Aorta (tissue), 5 donors: ENCODE measurements at regions not wholly inside any gene's neighbourhood (a gene's known extent, or its start where the extent isn't known, plus 50 kb on each side); places are given as distances from the start of the nearest gene placed in this dataset.

Experiments
- ATAC-seq: fragments of 200-7000 bp; cut with Tn5 transposase; one replicate; pipeline ENCODE4 v1.9.1; 2022; ENCODE audit warnings: moderate library complexity; ENCODE audit not compliant: low FRiP score
- DNase-seq, 2 donors: peaks; one replicate each; pipeline ENCODE4 v3.0.0-alpha.2; 2020
- H3K27ac ChIP-seq, 2 donors: one replicate each; pipeline ENCODE4 v1.5.1; 2013; ENCODE audit warnings: low read length in 2 of 2, mild to moderate bottlenecking in 2 of 2, moderate library complexity in 2 of 2, control low read depth in 1 of 2, inconsistent platforms in 1 of 2, low read depth in 1 of 2
- H3K27me3 ChIP-seq, 2 donors: one replicate each; pipeline ENCODE4 v1.6.1; 2013; ENCODE audit warnings: control low read depth in 1 of 2, low read length in 1 of 2, mild to moderate bottlenecking in 1 of 2, moderate library complexity in 1 of 2; ENCODE audit not compliant: insufficient read depth in 2 of 2, control insufficient read depth in 1 of 2
- H3K36me3 ChIP-seq, 2 donors: one replicate each; pipeline ENCODE4 v1.6.1; 2013; ENCODE audit warnings: control low read depth in 1 of 2, low read length in 1 of 2, mild to moderate bottlenecking in 1 of 2; ENCODE audit not compliant: insufficient read depth in 2 of 2, control insufficient read depth in 1 of 2
- H3K4me1 ChIP-seq, 2 donors: one replicate each; pipeline ENCODE4 v1.6.1; 2013; ENCODE audit warnings: low read length in 2 of 2, control low read depth in 1 of 2, mild to moderate bottlenecking in 1 of 2, moderate library complexity in 1 of 2; ENCODE audit not compliant: insufficient read depth in 2 of 2, control insufficient read depth in 1 of 2
- H3K4me3 ChIP-seq, 2 donors: one replicate each; pipeline ENCODE4 v1.5.1; 2013; ENCODE audit warnings: low read length in 2 of 2, control low read depth in 1 of 2, mild to moderate bottlenecking in 1 of 2
- H3K9me3 ChIP-seq: one replicate; pipeline ENCODE4 v1.6.1; 2013; ENCODE audit warnings: mild to moderate bottlenecking, low read length; ENCODE audit not compliant: control insufficient read depth
- WGBS, 2 donors: extraction: QIAGEN DNeasy Blood & Tissue Kit; methylation state at CpG; one replicate each; pipeline ENCODE4 v1.1.7; 2013; 5-methylcytosine and 5-hydroxymethylcytosine counted together
- intact Hi-C, 2 donors: fragments of 100-400 bp; cut with DNase I; formaldehyde crosslinking; loops; one replicate each; pipeline versions ENCODE4 v1.14.2 to v1.15.0; 2022
- donor health status: healthy with polysubstance abuse.
- donor health status: Bipolar disorder and iron deficiency.
- donor health status: DM: no; HTN: no; CAD: no.
- donor health status: DM: no; HTN: no; CAD: no.
- donor health status: DM: yes; HTN: yes; CAD: no.

DNA sequence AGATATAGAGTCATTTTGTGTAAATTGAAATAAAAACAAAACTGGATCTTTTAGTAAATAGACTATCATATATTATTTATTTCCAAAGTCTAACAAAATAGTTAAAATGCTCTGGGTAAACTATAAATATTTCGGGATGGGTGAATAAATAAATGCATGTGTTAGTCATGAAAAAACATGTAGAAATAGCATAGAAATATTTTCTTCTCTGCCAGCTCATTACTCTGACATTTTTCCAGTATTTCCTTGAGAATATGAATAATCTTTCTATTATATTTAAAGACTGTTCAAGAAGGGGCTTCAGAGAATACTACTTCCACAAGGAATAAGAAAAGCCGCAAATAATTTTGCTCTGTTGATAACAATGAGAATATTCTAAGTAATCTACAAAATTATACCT lies 880.4 kb downstream of the TRIB2 start:
- H3K36me3 ChIP-seq: no peaks in the 10 kb centered on the region
- no peaks in the 10 kb centered on the region for H3K4me1 ChIP-seq
- H3K9me3 ChIP-seq: no peaks in the 10 kb centered on the region
- H3K27me3 ChIP-seq: no peaks in the 10 kb centered on the region
- ATAC-seq: no peak
- intact Hi-C loops: no loop called here
- DNase-seq: no peak
- WGBS, 2 donors: 56 to 65% methylated on average over 2 of the region's 2 CpGs
- H3K4me3 ChIP-seq: no peak overlapping the region
- no peak overlapping the region for H3K27ac ChIP-seq

DNA sequence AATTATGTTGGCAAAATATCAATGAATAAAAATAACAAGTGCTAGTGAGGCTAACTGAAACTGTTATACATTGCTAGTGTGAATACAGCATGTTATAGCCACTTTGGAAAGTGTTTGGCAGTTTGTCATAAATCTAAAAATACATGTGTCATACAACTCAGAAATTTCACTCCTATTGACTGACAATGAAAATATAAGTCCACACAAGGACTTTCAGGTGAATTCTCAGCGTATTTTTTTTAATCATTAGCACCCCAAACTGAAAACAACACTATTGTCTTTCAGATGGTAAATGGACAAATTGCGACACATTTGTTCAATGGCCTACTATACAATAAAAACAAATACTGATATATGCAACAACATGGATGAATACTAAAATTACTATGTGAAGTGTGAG lies 884.8 kb downstream of the TRIB2 start:
- intact Hi-C loops: no loop called here
- Histone ChIP-seq H3K27me3 (no peaks in the 10 kb centered on the region), H3K36me3 (no peaks in the 10 kb centered on the region), H3K9me3 (no peaks in the 10 kb centered on the region), H3K27ac (no peak overlapping the region), H3K4me3 (no peak overlapping the region), H3K4me1 (no peaks in the 10 kb centered on the region)
- ATAC-seq (no peak), DNase-seq (no peak)
- 70 to 71% methylated on average over 2 of the region's 2 CpGs for WGBS, 2 donors

DNA sequence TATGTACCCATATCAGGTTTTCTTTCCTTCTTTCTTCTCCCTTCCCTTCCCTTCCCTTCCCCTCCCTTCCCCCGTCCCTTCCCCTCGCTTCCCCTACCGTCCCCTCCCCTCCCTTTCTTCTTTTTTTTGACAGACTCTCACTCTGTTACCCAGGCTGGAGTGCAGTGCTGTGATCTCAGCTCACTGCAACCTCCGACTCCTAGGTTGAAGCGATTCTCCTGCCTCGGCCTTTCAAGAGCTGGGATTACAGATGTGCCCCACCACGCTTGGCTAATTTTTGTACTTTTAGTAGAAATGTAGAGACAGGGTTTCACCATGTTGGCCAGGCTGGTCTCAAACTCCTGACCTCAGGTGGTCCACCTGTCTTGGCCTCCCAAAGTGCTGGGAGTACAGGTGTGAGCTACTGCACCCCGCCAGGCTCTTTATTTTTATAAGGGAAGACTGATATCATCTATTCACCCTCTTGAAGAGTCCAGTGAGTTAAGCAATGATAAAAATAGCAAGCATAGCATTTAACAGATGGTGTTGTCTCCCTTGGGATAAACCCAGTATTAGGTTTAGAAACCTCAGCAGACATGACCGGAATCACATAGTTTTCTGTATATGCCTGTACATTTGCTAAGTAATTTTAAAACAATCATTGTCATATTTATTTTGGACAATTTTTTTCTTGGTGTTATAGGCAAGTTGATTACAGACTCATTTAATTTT lies 888.4 kb downstream of the TRIB2 start:
- Histone ChIP-seq H3K27ac (no peak overlapping the region), H3K27me3 (no peaks in the 10 kb centered on the region), H3K4me3 (no peak overlapping the region), H3K9me3 (no peaks in the 10 kb centered on the region), H3K4me1 (no peaks in the 10 kb centered on the region), H3K36me3 (no peaks in the 10 kb centered on the region)
- 61 to 62% methylated on average over 9 of the region's 9 CpGs for whole genome bisulfite sequencing, 2 donors
- intact Hi-C loops: no loop called here
- ATAC-seq: no peak
- no peak for DNase-seq

DNA sequence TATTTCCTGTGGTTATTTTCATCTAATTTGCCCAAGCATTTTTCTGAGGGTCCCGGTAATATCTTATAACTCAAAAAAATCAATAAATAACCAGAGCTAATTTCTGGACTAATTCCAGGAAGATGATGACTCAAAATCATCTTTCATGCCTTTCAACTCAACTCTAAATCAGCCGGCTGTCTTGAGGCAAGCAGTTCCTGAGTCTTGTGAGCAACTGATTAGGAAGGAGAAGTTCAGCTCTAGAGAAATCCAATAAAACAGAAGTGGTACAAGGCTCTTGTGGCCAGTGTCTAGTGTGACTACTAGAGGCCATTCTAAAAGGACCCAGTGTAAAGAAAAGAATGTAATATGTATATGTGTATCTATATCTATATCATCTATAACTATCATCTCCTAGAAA lies 890.4 kb downstream of the TRIB2 start:
- ATAC-seq (no peak), DNase-seq (no peak)
- intact Hi-C loops: no loop called here
- 53 to 62% methylated on average over 2 of the region's 2 CpGs for WGBS, 2 donors
- H3K27me3 ChIP-seq: no peaks in the 10 kb centered on the region
- no peak overlapping the region for H3K4me3 ChIP-seq
- no peaks in the 10 kb centered on the region for H3K36me3 ChIP-seq
- no peaks in the 10 kb centered on the region for H3K9me3 ChIP-seq
- H3K4me1 ChIP-seq: no peaks in the 10 kb centered on the region
- no peak overlapping the region for H3K27ac ChIP-seq

DNA sequence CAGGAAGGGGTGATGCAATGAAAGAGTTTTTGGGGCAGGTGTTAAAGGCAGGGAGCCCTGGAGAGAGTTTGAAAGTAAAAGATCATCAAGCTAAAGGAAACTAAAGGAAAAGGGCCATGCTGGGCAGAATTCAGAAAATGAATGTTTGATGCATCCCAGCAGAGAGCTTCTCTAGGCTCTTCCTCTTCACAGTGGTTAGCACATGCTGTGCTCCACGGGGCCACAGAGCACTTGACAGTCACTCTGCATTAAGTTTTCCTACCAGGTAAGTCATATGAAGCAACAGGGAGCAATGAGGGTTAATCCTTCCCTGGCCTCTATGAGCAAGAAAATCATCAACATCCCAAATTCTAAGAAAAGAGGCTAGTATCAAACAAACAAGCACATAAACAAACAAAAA lies 895.2 kb downstream of the TRIB2 start:
- DNase-seq (no peak), ATAC-seq (no peak)
- H3K4me3 ChIP-seq: no peak overlapping the region
- no peaks in the 10 kb centered on the region for H3K27me3 ChIP-seq
- no peaks in the 10 kb centered on the region for H3K36me3 ChIP-seq
- intact Hi-C loops: no loop called here
- no peaks in the 10 kb centered on the region for H3K4me1 ChIP-seq
- 0 to 4% methylated on average over 1 of the region's 1 CpG for WGBS, 2 donors
- H3K27ac ChIP-seq: no peak overlapping the region
- H3K9me3 ChIP-seq: no peaks in the 10 kb centered on the region

DNA sequence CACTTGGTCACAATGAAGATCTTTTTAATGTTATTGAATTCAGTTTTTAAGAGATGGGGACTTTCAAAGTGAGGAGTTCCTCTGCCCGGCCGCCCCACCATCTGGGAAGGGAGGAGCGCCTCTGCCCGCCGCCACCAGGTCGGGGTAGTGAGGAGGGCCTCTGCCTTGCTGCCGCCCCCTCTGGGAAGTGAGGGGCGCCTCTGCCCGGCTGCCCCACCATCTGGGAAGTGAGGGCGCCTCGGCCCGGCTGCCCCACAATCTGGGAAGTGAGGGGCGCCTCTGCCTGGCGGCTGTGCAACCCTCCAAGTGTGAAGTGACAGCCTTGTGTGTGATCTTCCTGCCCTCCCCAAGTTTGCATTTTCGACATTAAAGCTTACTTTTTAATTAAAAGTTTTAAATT lies 899.3 kb downstream of the TRIB2 start:
- no peak overlapping the region for H3K4me3 ChIP-seq
- H3K4me1 ChIP-seq: no peaks in the 10 kb centered on the region
- no peaks in the 10 kb centered on the region for H3K36me3 ChIP-seq
- no peaks in the 10 kb centered on the region for H3K9me3 ChIP-seq
- DNase-seq (no peak), ATAC-seq (no peak)
- H3K27ac ChIP-seq: no peak overlapping the region
- intact Hi-C loops: no loop called here
- no peaks in the 10 kb centered on the region for H3K27me3 ChIP-seq
- WGBS, 2 donors: 87 to 90% methylated on average over 15 of the region's 15 CpGs

DNA sequence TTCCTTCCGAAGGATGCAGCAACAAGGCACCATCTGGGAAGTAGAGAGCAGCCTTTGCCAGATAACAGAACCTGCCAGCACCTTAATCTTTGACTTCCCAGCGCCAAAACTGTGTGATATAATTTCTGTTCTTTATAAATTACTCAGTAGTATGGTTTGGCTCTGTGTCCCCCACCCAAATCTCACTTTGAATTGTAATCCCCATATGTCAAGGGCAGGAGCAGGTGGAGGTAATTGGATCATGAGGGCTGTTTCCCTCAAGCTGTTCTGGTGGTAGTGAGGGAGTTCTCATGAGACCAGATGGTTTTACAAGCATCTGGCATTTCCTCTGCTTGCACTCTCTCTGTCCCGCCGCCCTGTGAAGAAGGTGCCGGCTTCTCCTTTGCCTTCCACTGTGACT lies 899.9 kb downstream of the TRIB2 start:
- no peaks in the 10 kb centered on the region for H3K36me3 ChIP-seq
- WGBS, 2 donors: 60 to 67% methylated on average over 5 of the region's 5 CpGs
- H3K9me3 ChIP-seq: no peaks in the 10 kb centered on the region
- DNase-seq (no peak), ATAC-seq (no peak)
- no peak overlapping the region for H3K27ac ChIP-seq
- no peak overlapping the region for H3K4me3 ChIP-seq
- no peaks in the 10 kb centered on the region for H3K27me3 ChIP-seq
- H3K4me1 ChIP-seq: no peaks in the 10 kb centered on the region
- intact Hi-C loops: no loop called here

DNA sequence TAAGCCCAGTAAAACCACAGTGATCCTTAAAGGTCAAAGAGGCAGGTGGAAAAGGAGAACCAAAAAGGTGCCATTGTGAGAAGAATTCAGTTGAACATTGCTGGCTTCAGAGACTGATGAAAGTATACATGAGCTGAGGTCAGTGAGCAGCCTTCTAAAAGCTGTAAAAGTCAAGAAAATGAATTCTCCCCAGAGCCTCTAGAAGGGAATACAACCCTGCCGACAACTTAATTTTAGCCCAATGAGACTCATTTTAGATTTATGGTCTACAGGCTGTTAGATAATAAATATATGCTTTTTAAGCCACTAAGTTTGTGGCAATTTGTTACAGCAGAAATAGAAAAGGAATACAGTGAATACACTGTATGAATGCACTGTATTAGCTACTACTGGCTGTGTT lies 911.4 kb downstream of the TRIB2 start:
- no peak for ATAC-seq
- Histone ChIP-seq H3K36me3 (no peaks in the 10 kb centered on the region), H3K4me1 (no peaks in the 10 kb centered on the region), H3K4me3 (no peak overlapping the region), H3K27me3 (no peaks in the 10 kb centered on the region), H3K27ac (no peak overlapping the region), H3K9me3 (no peaks in the 10 kb centered on the region)
- intact Hi-C loops: no loop called here
- no peak for DNase-seq
- WGBS, 2 donors: 52 to 60% methylated on average over 1 of the region's 1 CpG

DNA sequence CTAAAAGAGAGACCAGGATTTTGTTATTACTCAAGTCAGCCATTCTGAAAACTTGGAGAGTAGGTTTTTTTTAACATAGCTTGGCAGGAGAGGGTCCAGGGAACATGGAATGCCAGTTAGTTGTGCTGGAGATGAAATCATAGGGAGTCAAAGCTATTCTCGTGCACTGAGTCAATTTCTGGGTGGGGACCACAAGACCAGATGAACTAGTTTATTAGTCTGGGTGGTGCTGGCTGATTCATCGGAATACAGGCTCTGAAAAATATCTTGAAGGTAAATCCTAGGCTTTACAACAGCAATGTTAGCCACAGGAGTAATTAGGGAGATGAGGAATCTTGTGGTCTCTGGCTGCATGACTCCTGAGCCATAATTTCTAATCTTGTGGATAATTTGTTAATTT lies 921.4 kb downstream of the TRIB2 start:
- 56 to 63% methylated on average over 2 of the region's 2 CpGs for WGBS, 2 donors
- peaks cover 1% of the 10 kb centered on the region for H3K9me3 ChIP-seq
- H3K27ac ChIP-seq: no peak overlapping the region
- H3K4me3 ChIP-seq: no peak overlapping the region
- no peaks in the 10 kb centered on the region for H3K36me3 ChIP-seq
- ATAC-seq: no peak
- no peak for DNase-seq
- intact Hi-C loops: no loop called here
- H3K4me1 ChIP-seq: no peaks in the 10 kb centered on the region
- H3K27me3 ChIP-seq: no peaks in the 10 kb centered on the region
